ENCODE measurements at regions not wholly inside any gene's neighbourhood (a gene's known extent, or its start where the extent isn't known, plus 50 kb on each side); places are given as distances from the start of the nearest gene placed in this dataset.
"Not testable (repeated sequence)": the region's sequence is repeated elsewhere in the genome, so short reads cannot be mapped to it uniquely, and the experiment has no call there.

- Histone ChIP-seq H3K4me3 (ENCODE audit: low read length) (no peak overlapping the region), H3K9me3 (ENCODE audit: low read length) (no peaks in the 10 kb centered on the region), H3K36me3 (ENCODE audit: insufficient read depth, low read length) (no peaks in the 10 kb centered on the region), H3K4me1 (ENCODE audit: insufficient read depth, low read length) (no peaks in the 10 kb centered on the region), H3K27me3 (ENCODE audit: insufficient read depth, low read length, poor library complexity, severe bottlenecking) (no peaks in the 10 kb centered on the region), H3K27ac (ENCODE audit: low read depth, low read length) (no peak overlapping the region)
- POLR2A ChIA-PET: no interaction called here
- H3K9me3 Mint-ChIP-seq: peaks cover 12 to 21% (median 19%) of the 10 kb centered on the region in 5 donors
- H3K27ac Mint-ChIP-seq: no peak overlapping the region
- CTCF ChIA-PET: interaction anchor here (1.0 to 1.7 kb wide), 2 partner anchors 9 to 23 kb away, joined by 3 to 4 read pairs; no protein-coding TSS in a partner anchor
- H3K4me1 Mint-ChIP-seq: no peaks in the 10 kb centered on the region
- no peak overlapping the region for H3K4me3 Mint-ChIP-seq
- no peak for DNase-seq
- H3K27me3 Mint-ChIP-seq: peaks cover 12 to 27% of the 10 kb centered on the region in 2 donors
- H3K36me3 Mint-ChIP-seq: peaks cover 0 to 4% (median 2%) of the 10 kb centered on the region in 3 donors
These were observed 58.9 kb upstream of the THUMPD2 start for GRCh38 chr2:39837856-39838453.

GRCh38 chr2:39836638-39837037 is 57.6 kb upstream of the THUMPD2 start:
- DNase-seq: no peak
- no peaks in the 10 kb centered on the region for H3K9me3 ChIP-seq (ENCODE audit: low read length)
- Mint-ChIP-seq H3K36me3 (peaks cover 0 to 4% (median 2%) of the 10 kb centered on the region in 3 donors), H3K9me3 (peaks cover 12 to 21% (median 19%) of the 10 kb centered on the region in 5 donors), H3K27me3 (peaks cover 9 to 32% of the 10 kb centered on the region in 2 donors), H3K27ac (no peak overlapping the region), H3K4me3 (no peak overlapping the region), H3K4me1 (no peaks in the 10 kb centered on the region)
- H3K4me3 ChIP-seq (ENCODE audit: low read length): no peak overlapping the region
- POLR2A ChIA-PET: no interaction called here
- H3K36me3 ChIP-seq (ENCODE audit: insufficient read depth, low read length): no peaks in the 10 kb centered on the region
- no peak overlapping the region for H3K27ac ChIP-seq (ENCODE audit: low read depth, low read length)
- H3K4me1 ChIP-seq (ENCODE audit: insufficient read depth, low read length): no peaks in the 10 kb centered on the region
- no peaks in the 10 kb centered on the region for H3K27me3 ChIP-seq (ENCODE audit: insufficient read depth, low read length, poor library complexity, severe bottlenecking)
- CTCF ChIA-PET: interaction anchor here (1.7 kb wide), 1 partner anchor 21 kb away, joined by 4 read pairs; no protein-coding TSS in a partner anchor

GRCh38 chr2:39834426-39834825 is 55.4 kb upstream of the THUMPD2 start:
- DNase-seq: no peak
- no peak overlapping the region for H3K27ac ChIP-seq (ENCODE audit: low read depth, low read length)
- no peak overlapping the region for H3K4me3 ChIP-seq (ENCODE audit: low read length)
- ChIA-PET CTCF (no interaction called here), POLR2A (no interaction called here)
- no peak overlapping the region for H3K27ac Mint-ChIP-seq
- no peaks in the 10 kb centered on the region for H3K4me1 Mint-ChIP-seq
- H3K27me3 Mint-ChIP-seq: peaks cover 7 to 36% of the 10 kb centered on the region in 2 donors
- H3K4me1 ChIP-seq (ENCODE audit: insufficient read depth, low read length): no peaks in the 10 kb centered on the region
- no peaks in the 10 kb centered on the region for H3K27me3 ChIP-seq (ENCODE audit: insufficient read depth, low read length, poor library complexity, severe bottlenecking)
- H3K36me3 Mint-ChIP-seq: peaks cover 0 to 4% (median 2%) of the 10 kb centered on the region in 3 donors
- peaks cover 15 to 20% (median 15%) of the 10 kb centered on the region in 5 donors for H3K9me3 Mint-ChIP-seq
- H3K36me3 ChIP-seq (ENCODE audit: insufficient read depth, low read length): no peaks in the 10 kb centered on the region
- no peaks in the 10 kb centered on the region for H3K9me3 ChIP-seq (ENCODE audit: low read length)
- H3K4me3 Mint-ChIP-seq: no peak overlapping the region

GRCh38 chr2:39830610-39831009 is 51.6 kb upstream of the THUMPD2 start:
- H3K27me3 ChIP-seq (ENCODE audit: insufficient read depth, low read length, poor library complexity, severe bottlenecking); H3K4me3 ChIP-seq (ENCODE audit: low read length); POLR2A ChIA-PET; H3K4me3 Mint-ChIP-seq; H3K4me1 ChIP-seq (ENCODE audit: insufficient read depth, low read length); DNase-seq; H3K27ac ChIP-seq (ENCODE audit: low read depth, low read length); H3K9me3 ChIP-seq (ENCODE audit: low read length); H3K27ac Mint-ChIP-seq; H3K36me3 Mint-ChIP-seq; H3K4me1 Mint-ChIP-seq; H3K36me3 ChIP-seq (ENCODE audit: insufficient read depth, low read length); CTCF ChIA-PET; H3K9me3 Mint-ChIP-seq: not testable (repeated sequence)
- peaks cover 9 to 29% of the 10 kb centered on the region in 2 donors for H3K27me3 Mint-ChIP-seq
